H9 (cell line): ENCODE measurements at regions not wholly inside any gene's neighbourhood (a gene's known extent, or its start where the extent isn't known, plus 50 kb on each side); places are given as distances from the start of the nearest gene placed in this dataset.

ENCODE experiments used
- DNase-seq: peaks from one replicate; pipeline ENCODE4 v3.0.0-alpha.2; 2017
- H2AFZ ChIP-seq: one replicate; pipeline ENCODE4 v1.6.1; 2013; ENCODE audit warnings: mild to moderate bottlenecking, low read length, control low read depth, moderate library complexity
- H2AK5ac ChIP-seq: 2 replicates; pipeline ENCODE4 v1.6.1; 2013; ENCODE audit warnings: low read length, control low read depth, mixed read lengths; ENCODE audit not compliant: insufficient read length
- H2BK120ac ChIP-seq: one replicate; pipeline ENCODE4 v1.6.1; 2013; ENCODE audit warnings: low read depth, mild to moderate bottlenecking, low read length, control low read depth, inconsistent platforms; ENCODE audit not compliant: poor library complexity, severe bottlenecking
- H2BK12ac ChIP-seq: 2 replicates; pipeline ENCODE4 v1.6.1; 2013; ENCODE audit warnings: low read length, control low read depth, mixed read lengths, low read depth; ENCODE audit not compliant: insufficient read length
- H2BK15ac ChIP-seq: 2 replicates; pipeline ENCODE4 v1.6.1; 2013; ENCODE audit warnings: low read depth, low read length, control low read depth
- H2BK20ac ChIP-seq: one replicate; pipeline ENCODE4 v1.6.1; 2013; ENCODE audit warnings: low read depth, mild to moderate bottlenecking, low read length, control low read depth, inconsistent platforms; ENCODE audit not compliant: poor library complexity, severe bottlenecking
- H2BK5ac ChIP-seq: 2 replicates; pipeline ENCODE4 v1.6.1; 2013; ENCODE audit warnings: low read length, control low read depth, mixed read lengths; ENCODE audit not compliant: insufficient read length
- H3K14ac ChIP-seq: 2 replicates; pipeline ENCODE4 v1.6.1; 2013; ENCODE audit warnings: low read length, control low read depth; ENCODE audit not compliant: insufficient read depth
- H3K18ac ChIP-seq: 2 replicates; pipeline ENCODE4 v1.6.1; 2013; ENCODE audit warnings: low read depth, mild to moderate bottlenecking, mixed read lengths, low read length, control low read depth; ENCODE audit not compliant: insufficient read length
- H3K23ac ChIP-seq: 2 replicates; pipeline ENCODE4 v1.6.1; 2013; ENCODE audit warnings: low read length, control low read depth, mixed read lengths, low read depth; ENCODE audit not compliant: insufficient read length
- H3K23me2 ChIP-seq: 2 replicates; pipeline ENCODE4 v1.6.1; 2013; ENCODE audit warnings: low read depth, mild to moderate bottlenecking, mixed read lengths, low read length, control low read depth; ENCODE audit not compliant: insufficient read length, poor library complexity, severe bottlenecking
- H3K27ac ChIP-seq: 2 replicates; pipeline ENCODE4 v1.5.1; 2013; ENCODE audit warnings: low read length, control low read depth, mixed read lengths, low read depth; ENCODE audit not compliant: insufficient read length
- H3K27me3 ChIP-seq: 2 replicates; pipeline ENCODE4 v1.6.1; 2013; ENCODE audit warnings: low read length, control low read depth, inconsistent platforms; ENCODE audit not compliant: insufficient read depth
- H3K4ac ChIP-seq: 2 replicates; pipeline ENCODE4 v1.6.1; 2013; ENCODE audit warnings: low read depth, mild to moderate bottlenecking, control low read depth, inconsistent platforms, low read length, moderate library complexity
- H3K4me1 ChIP-seq: 2 replicates; pipeline ENCODE4 v1.6.1; 2013; ENCODE audit warnings: low read length, control low read depth, inconsistent platforms; ENCODE audit not compliant: insufficient read depth
- H3K4me2 ChIP-seq: 2 replicates; pipeline ENCODE4 v1.6.1; 2013; ENCODE audit warnings: low read length, control low read depth, mixed read lengths; ENCODE audit not compliant: insufficient read length, insufficient read depth
- H3K56ac ChIP-seq: 2 replicates; pipeline ENCODE4 v1.6.1; 2013; ENCODE audit warnings: low read depth, mild to moderate bottlenecking, mixed read lengths, low read length, control low read depth; ENCODE audit not compliant: insufficient read length
- H3K79me1 ChIP-seq: 2 replicates; pipeline ENCODE4 v1.6.1; 2013; ENCODE audit warnings: low read depth, mild to moderate bottlenecking, moderate library complexity, low read length, control low read depth, inconsistent platforms; ENCODE audit not compliant: insufficient read depth, poor library complexity, severe bottlenecking
- H3K79me2 ChIP-seq: 2 replicates; pipeline ENCODE4 v1.6.1; 2013; ENCODE audit warnings: low read length, control low read depth, inconsistent platforms; ENCODE audit not compliant: insufficient read depth
- H3K9ac ChIP-seq: 2 replicates; pipeline ENCODE4 v1.6.1; 2013; ENCODE audit warnings: low read length, control low read depth, mixed read lengths; ENCODE audit not compliant: insufficient read length; ENCODE audit errors: extremely low read depth
- H3K9me3 ChIP-seq: one replicate; pipeline ENCODE4 v1.6.1; 2013; ENCODE audit warnings: low read depth, low read length, inconsistent platforms; ENCODE audit not compliant: control insufficient read depth
- H3T11ph ChIP-seq: one replicate; pipeline ENCODE4 v1.6.1; 2013; ENCODE audit warnings: mild to moderate bottlenecking, low read length, control low read depth, inconsistent platforms
- H4K20me1 ChIP-seq: one replicate; pipeline ENCODE4 v1.6.1; 2013; ENCODE audit not compliant: control insufficient read depth, insufficient read length, insufficient read depth
- H4K5ac ChIP-seq: 2 replicates; pipeline ENCODE4 v1.6.1; 2013; ENCODE audit warnings: low read depth, mild to moderate bottlenecking, mixed read lengths, low read length, control low read depth; ENCODE audit not compliant: insufficient read length
- H4K8ac ChIP-seq: replicated peaks from 2 replicates; pipeline ENCODE4 v1.6.1; 2013; ENCODE audit warnings: low read length, control low read depth, mixed read lengths, low read depth; ENCODE audit not compliant: insufficient read length
- H4K91ac ChIP-seq: 2 replicates; pipeline ENCODE4 v1.6.1; 2013; ENCODE audit warnings: low read depth, mild to moderate bottlenecking, moderate library complexity, mixed read lengths, low read length, control low read depth; ENCODE audit not compliant: insufficient read length
- H3K27ac Mint-ChIP-seq, 3 experiments: 2 replicates in 2 of 3; 3 replicates in 1 of 3; pipeline ENCODE4 v1.8.0; 2020 to 2021; ENCODE audit warnings: mixed read lengths in 3 of 3, mild to moderate bottlenecking in 1 of 3, moderate library complexity in 1 of 3
- H3K27me3 Mint-ChIP-seq: 2 replicates; pipeline ENCODE4 v1.8.0; 2021; ENCODE audit warnings: low read depth, mild to moderate bottlenecking, moderate library complexity, mixed read lengths
- H3K36me3 Mint-ChIP-seq, 3 experiments: 2 replicates in 2 of 3; 3 replicates in 1 of 3; pipeline ENCODE4 v1.8.0; 2020 to 2021; ENCODE audit warnings: low read depth in 3 of 3, mixed read lengths in 3 of 3; ENCODE audit not compliant: insufficient read depth in 1 of 3
- H3K4me1 Mint-ChIP-seq, 2 experiments: 2 replicates each; pipeline ENCODE4 v1.8.0; 2020; ENCODE audit warnings: mixed read lengths in 2 of 2
- H3K4me3 Mint-ChIP-seq, 2 experiments: 2 replicates in 1 of 2; 3 replicates in 1 of 2; pipeline ENCODE4 v1.8.0; 2020 to 2021; ENCODE audit warnings: mild to moderate bottlenecking in 2 of 2, mixed read lengths in 2 of 2, moderate library complexity in 1 of 2
- H3K9me3 Mint-ChIP-seq, 2 experiments: 2 replicates in 1 of 2; 3 replicates in 1 of 2; pipeline ENCODE4 v1.8.0; 2020; ENCODE audit warnings: mild to moderate bottlenecking in 2 of 2, mixed read lengths in 2 of 2, moderate library complexity in 1 of 2
- CTCF ChIP-seq: fragments of 200-600 bp; sonication (generic); conservative IDR thresholded peaks from 3 replicates; pipeline ENCODE4 v1.8.0; 2021; ENCODE audit warnings: antibody characterized with exemption, mild to moderate bottlenecking
- WGBS: extraction: QIAGEN DNeasy Blood & Tissue Kit; methylation state at CpG from one replicate; pipeline ENCODE4 v1.1.7; 2013; ENCODE audit warnings: missing lambda C conversion rate, low lambda C conversion rate, mixed read lengths; ENCODE audit not compliant: insufficient read length; ENCODE audit errors: extremely low coverage; 5-methylcytosine and 5-hydroxymethylcytosine counted together

GRCh38 chr3:69647511-69648110, 91.7 kb upstream of the MITF start:
- no peaks in the 10 kb centered on the region for H3K79me2 ChIP-seq
- Mint-ChIP-seq H3K4me1 (peaks cover 7% of the 10 kb centered on the region in 2 experiments; a peak in 3 of 4 replicates), H3K4me3 (no peak overlapping the region), H3K9me3 (no peaks in the 10 kb centered on the region), H3K36me3 (no peaks in the 10 kb centered on the region), H3K27ac (no peak overlapping the region), H3K27me3 (no peaks in the 10 kb centered on the region)
- H3K4me1 ChIP-seq: no peaks in the 10 kb centered on the region
- no peak overlapping the region for H2BK120ac ChIP-seq
- H3T11ph ChIP-seq: no peak overlapping the region
- H3K23me2 ChIP-seq: no peaks in the 10 kb centered on the region
- DNase-seq: no peak
- no peaks in the 10 kb centered on the region for H3K9me3 ChIP-seq
- no peak overlapping the region for H3K4me2 ChIP-seq
- H2BK15ac ChIP-seq: no peak overlapping the region
- no peak overlapping the region for H4K8ac ChIP-seq
- H3K56ac ChIP-seq: no peak overlapping the region
- H3K27ac ChIP-seq: no peak overlapping the region
- TF ChIP-seq CTCF: no peak
- H4K20me1 ChIP-seq: no peaks in the 10 kb centered on the region
- WGBS: no CpG with 5 or more reads among the region's 3 CpGs
- H2AK5ac ChIP-seq: no peak overlapping the region
- H3K23ac ChIP-seq: no peak overlapping the region
- no peaks in the 10 kb centered on the region for H3K27me3 ChIP-seq
- H3K14ac ChIP-seq: no peak overlapping the region
- H4K5ac ChIP-seq: no peak overlapping the region
- H3K18ac ChIP-seq: no peak overlapping the region
- no peak overlapping the region for H2BK5ac ChIP-seq
- H2BK20ac ChIP-seq: no peak overlapping the region
- no peak overlapping the region for H2BK12ac ChIP-seq
- no peaks in the 10 kb centered on the region for H3K79me1 ChIP-seq
- no peak overlapping the region for H4K91ac ChIP-seq
- H3K4ac ChIP-seq: no peak overlapping the region
- no peak overlapping the region for H2AFZ ChIP-seq
- H3K9ac ChIP-seq: no peak overlapping the region
